Fibroblast of skin of right quadriceps (primary cell): ENCODE measurements at regions not wholly inside any gene's neighbourhood (a gene's known extent, or its start where the extent isn't known, plus 50 kb on each side); places are given as distances from the start of the nearest gene placed in this dataset.
A peak's percentile ranks its signal among the peaks of the same experiment; 100 is the strongest.

Experiments
- DNase-seq: peaks from one replicate; pipeline ENCODE4 v3.0.0-alpha.2; 2013

DNA sequence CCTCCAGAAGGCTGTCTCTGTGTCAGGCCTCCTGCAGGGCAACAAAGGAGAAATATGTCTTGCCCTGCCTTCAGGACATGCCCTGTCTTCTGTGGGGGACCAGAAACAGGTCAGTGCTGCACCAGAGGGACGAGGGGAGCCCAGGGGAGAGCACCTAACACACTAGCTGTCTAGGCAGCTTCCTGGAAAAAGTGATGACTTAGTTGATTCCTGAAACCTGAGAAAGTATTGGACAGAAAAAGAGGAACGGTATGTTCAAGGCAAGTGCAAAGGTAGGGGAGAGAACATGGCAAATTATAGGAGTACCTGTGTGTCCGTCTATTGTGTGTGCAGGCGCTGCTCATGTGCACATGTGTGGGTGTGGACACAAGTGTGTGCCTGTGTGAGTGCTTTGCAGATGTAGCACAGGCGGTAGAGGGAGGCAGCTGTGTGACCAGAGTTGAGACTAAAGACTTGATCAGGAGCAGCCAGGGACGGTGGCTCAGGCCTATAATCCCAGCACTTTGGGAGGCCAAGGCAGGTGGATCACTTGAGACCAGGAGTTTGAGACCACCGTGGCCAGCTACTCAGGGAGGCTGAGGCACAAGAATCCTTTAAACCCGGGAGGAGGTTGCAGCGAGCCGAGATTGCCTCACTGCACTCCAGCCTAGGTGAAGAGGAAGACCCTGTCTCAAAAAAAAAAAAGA, 119.5 kb downstream of the GYPC start:
- no peak for DNase-seq

- no peak for DNase-seq
Observed at GRCh38 chr2:126776255-126776654, 120.3 kb downstream of the GYPC start.

DNA sequence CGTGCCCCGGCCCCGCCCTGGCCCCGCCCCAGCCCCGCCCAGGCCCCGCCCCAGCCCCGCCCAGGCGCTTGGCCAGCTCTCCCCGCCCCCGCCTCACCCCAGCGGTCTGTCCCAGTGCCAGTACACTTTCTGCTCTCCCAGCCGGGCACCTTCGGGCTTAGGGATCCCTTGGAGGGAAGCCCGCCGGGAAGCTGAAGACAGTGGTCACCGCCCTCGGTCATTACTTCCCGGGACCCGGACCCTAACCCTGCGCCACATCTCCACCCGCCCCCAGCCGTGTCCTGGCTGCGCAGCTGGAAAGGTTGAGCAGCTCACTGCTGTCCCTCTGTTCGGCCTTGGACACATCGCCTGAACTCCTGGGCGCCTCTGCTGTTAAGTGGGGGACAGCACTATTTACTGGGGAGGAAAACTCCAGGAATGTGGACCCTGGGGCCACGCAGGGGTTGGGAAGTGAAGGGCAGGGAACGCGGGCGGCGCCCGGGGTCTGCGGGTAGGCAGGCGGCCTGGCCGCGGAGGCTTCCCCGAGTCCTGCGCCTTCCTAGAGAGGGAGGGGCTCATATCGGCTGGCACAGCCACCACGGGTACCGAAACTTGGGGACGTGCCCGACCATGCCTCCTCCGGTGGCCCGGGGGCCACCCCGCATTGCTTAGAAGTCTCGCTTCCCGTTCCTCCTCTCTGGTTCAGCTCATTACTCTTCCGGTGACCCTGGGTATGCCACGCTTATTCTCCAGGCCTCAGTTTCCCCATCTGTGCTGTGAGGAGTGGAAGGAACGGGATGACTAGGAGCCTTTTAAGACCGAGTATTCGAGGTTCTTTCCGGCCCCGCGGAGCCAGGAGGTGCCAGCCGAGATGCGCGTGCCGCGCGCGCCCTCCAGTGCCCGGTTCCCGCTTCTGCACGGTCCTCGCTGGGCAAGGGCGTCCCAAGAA, 121.0 kb downstream of the GYPC start:
- peak; percentile 46 for DNase-seq

- no peak for DNase-seq
Observed at GRCh38 chr2:126777620-126777978, 121.1 kb upstream of the TEX51 start.

GRCh38 chr2:126778561-126779501, 119.9 kb upstream of the TEX51 start:
- no peak for DNase-seq

DNA sequence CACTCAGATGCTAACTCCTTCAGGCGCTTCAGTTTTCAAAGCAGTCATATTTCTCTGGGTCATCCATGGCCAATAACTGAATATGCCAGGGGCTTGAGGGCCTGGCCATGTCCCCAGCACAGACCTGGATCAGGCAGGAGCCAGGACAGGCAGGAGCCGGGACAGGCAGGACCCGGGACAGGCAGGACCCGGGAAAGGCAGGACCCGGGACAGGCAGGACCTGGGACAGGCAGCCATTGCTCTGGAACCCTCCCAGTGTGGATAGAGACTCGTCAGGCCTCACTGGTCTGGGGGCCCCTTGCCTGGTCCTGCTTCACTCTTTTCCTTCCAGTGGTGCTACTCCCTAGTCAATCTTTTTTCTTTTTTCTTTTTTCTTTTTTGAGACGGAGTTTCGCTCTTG, 117.5 kb upstream of the TEX51 start:
- DNase-seq, result no peak

DNA sequence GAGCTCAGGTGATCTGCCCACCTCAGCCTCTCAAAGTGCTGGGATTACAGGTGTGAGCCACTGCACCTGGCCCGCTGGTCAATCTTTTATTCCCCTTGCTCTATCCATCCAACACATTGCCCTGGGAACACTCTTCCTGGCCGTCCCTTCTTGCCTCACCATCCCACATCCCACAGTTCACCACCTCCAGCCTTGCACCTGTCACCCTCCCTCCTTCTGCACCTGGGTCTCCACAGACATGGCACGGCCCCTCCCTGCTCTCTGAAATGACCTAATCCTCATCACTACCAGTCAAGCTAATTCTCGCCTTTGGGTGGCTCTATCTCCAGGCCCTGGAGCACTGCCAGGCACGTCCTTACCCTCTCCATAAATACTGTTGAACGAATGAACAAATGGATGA, 116.9 kb upstream of the TEX51 start:
- no peak for DNase-seq

DNA sequence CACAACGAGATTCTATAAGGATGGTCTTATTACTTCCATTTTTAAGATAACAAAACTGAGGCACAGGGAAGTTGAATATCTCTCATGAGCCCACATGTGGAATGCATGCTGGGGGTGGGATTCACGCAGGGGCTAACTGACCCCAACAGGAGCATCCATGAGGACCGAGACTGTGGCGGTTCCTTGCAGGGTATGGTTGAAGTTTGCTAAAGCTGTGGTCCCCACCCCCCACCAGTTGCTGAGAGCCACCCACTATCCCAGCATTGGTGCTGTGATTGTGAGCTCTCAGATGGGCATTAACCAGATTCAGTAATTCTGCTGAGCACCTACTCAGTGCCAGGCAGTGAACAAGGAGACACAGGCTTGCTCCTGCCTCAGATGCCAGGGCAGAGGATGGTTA, 116.0 kb upstream of the TEX51 start:
- DNase-seq, result no peak

DNA sequence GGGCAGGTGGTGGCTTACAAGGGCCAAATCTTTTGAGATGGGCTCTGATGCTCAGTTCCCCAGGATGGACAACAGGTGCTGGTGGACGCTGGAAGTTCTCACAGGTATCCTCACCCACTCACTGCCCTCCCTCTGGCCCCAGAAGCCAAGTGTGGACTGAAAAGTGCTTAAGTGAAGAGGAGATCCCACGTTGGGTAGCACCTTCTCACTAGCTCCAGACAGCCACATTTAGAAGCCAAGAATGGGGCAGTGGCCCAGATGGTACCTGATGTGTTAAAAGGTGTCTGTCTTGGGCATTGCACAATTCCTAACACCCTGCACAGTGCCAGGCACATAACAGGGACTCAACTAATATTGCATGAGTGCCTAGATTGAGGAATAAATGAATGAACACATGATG, 115.3 kb upstream of the TEX51 start:
- no peak for DNase-seq

GRCh38 chr2:126784045-126784444, 114.6 kb upstream of the TEX51 start:
- DNase-seq, result no peak

DNA sequence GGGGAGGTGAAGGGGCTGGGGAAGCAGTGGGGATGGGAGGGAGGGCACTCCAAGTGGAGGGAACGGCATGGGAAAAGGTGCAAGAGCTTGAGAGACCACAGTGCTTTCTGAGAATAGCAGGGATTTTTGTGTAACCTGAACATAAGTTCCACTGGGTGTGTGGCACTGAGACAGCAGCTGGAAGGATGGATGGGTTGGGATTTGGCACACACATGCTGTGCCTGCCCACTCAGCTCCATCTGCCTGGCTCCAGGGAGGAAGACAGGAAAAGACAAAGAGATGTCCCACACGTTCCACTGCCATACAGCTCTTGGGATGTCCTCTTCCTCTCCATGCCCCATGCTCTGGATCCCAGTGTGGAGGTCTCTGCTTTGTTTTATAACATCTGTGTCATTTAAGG, 114.1 kb upstream of the TEX51 start:
- no peak for DNase-seq

GRCh38 chr2:126785236-126785635, 113.5 kb upstream of the TEX51 start:
- no peak for DNase-seq

- no peak for DNase-seq
Observed at GRCh38 chr2:126785862-126786261, 112.8 kb upstream of the TEX51 start.

DNA sequence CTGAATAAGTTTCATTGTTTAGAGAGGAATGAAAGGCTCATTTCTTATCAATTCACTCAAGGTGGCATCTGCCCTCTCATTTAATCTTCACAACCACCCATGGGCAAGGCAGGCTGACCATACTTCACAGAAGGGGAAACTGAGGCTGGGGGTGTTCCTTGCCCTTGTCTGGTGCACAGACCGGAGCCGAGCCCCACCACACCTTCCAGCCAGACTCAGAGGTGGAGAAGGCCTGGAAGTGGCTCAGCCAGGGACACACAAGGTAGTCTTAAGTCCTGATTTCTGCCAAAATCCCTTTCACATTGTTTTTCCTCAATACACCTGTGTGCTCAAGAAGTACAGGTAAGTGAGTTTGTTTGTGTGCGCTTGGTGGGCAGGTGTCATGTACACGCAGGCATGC, 111.9 kb upstream of the TEX51 start:
- DNase-seq, result no peak

DNA sequence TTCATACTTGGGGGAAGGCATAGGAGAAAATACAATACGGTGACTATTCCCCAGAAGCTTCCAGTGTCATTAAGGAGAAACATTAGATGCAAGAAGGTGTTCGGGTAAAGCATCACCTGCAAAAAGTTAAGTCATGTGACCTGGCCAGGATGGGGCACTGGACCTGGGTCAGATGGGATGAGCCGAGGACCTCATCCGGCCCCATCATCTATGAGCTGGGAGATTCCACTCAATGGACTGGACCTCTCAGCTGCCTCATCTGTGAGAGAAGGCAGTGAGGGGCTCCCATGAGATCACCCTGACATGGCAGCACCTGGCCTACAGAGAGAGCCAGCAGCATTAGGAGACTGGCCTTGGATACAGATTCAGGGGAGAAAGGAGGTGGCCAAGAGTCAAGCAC, 111.4 kb upstream of the TEX51 start:
- DNase-seq, result no peak

GRCh38 chr2:126788113-126788512, 110.6 kb upstream of the TEX51 start:
- no peak for DNase-seq

DNA sequence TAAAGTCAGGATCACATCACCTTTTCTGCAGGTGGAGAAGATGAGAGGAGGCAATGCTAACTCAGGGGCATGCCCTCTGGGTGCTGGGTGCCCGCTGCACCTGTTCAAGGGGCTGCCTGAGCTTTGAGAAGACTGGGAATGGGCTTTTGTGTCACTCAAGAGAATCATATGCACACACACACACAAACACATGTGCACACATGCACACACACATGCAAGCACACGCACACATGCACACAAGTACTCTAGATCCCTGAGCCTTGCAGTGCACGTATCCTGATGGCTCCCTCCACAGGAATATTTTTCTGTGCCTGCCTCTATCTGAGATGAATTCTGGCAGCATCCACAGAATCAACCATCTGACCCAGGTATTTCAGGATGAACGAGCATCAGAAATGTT, 110.0 kb upstream of the TEX51 start:
- no peak for DNase-seq

GRCh38 chr2:126790987-126791780, 107.5 kb upstream of the TEX51 start:
- DNase-seq, result no peak

- DNase-seq, result no peak
Observed at GRCh38 chr2:126792186-126792585, 106.5 kb upstream of the TEX51 start.

- DNase-seq, result no peak
Observed at GRCh38 chr2:126792993-126793392, 105.7 kb upstream of the TEX51 start.

GRCh38 chr2:126793885-126794613, 104.6 kb upstream of the TEX51 start:
- no peak for DNase-seq

- DNase-seq, result no peak
Observed at GRCh38 chr2:126795656-126796055, 103.0 kb upstream of the TEX51 start.
